A673 (cell line): ENCODE measurements at regions not wholly inside any gene's neighbourhood (a gene's known extent, or its start where the extent isn't known, plus 50 kb on each side); places are given as distances from the start of the nearest gene placed in this dataset.

Experiments used
- BruUV-seq: library from RNA; stranded (reverse); fragments of 400-500 nt; replicated peaks from 2 replicates; lab custom pipeline; 2021; lab: Mats Ljungman, UMichigan
- CTCF ChIA-PET: fragments of 300-600 bp; sonication (Branson Sonifier 250); formaldehyde crosslinking; loops from one replicate; lab custom pipeline; 2022; ENCODE audit warnings: antibody characterized with exemption; lab: Charles Lee
- POLR2A ChIA-PET: fragments of 300-600 bp; sonication (Branson Sonifier 250); formaldehyde crosslinking; loops from one replicate; lab custom pipeline; 2022; ENCODE audit warnings: antibody characterized with exemption; ENCODE audit not compliant: low non-redundant PET; lab: Charles Lee
- DNase-seq: peaks from one replicate; pipeline ENCODE4 v3.0.0-alpha.2; 2015; ENCODE audit warnings: low spot score
- H3K27ac ChIP-seq: fragments of 200-600 bp; sonication (generic); 2 replicates; pipeline ENCODE4 v1.5.1; 2016; ENCODE audit warnings: mixed run types, low read depth, mild to moderate bottlenecking, mixed read lengths, antibody characterized with exemption, low read length; ENCODE audit not compliant: poor library complexity, severe bottlenecking
- H3K27me3 ChIP-seq: fragments of 200-600 bp; sonication (generic); replicated peaks from 2 replicates; pipeline ENCODE4 v1.6.1; 2017; ENCODE audit warnings: mixed run types, low read depth, mild to moderate bottlenecking, mixed read lengths, antibody characterized with exemption, low read length; ENCODE audit not compliant: insufficient read depth, poor library complexity
- H3K36me3 ChIP-seq: fragments of 200-600 bp; sonication (generic); 2 replicates; pipeline ENCODE4 v1.6.1; 2016; ENCODE audit warnings: mixed run types, mild to moderate bottlenecking, mixed read lengths, antibody characterized with exemption, low read length; ENCODE audit not compliant: insufficient read depth, poor library complexity, severe bottlenecking
- H3K4me1 ChIP-seq: fragments of 200-600 bp; sonication (generic); 2 replicates; pipeline ENCODE4 v1.6.1; 2017; ENCODE audit warnings: mixed run types, mild to moderate bottlenecking, mixed read lengths, antibody characterized with exemption, low read length; ENCODE audit not compliant: insufficient read depth, poor library complexity, severe bottlenecking
- H3K4me3 ChIP-seq: fragments of 200-600 bp; sonication (generic); 2 replicates; pipeline ENCODE4 v1.5.1; 2016; ENCODE audit warnings: low read depth, mixed run types, mild to moderate bottlenecking, mixed read lengths, low read length; ENCODE audit not compliant: poor library complexity, severe bottlenecking
- H3K9me3 ChIP-seq: fragments of 200-600 bp; sonication (generic); 2 replicates; pipeline ENCODE4 v1.6.1; 2016; ENCODE audit warnings: mixed run types, low read depth, mild to moderate bottlenecking, mixed read lengths, antibody characterized with exemption, low read length; ENCODE audit not compliant: poor library complexity, severe bottlenecking
- CTCF ChIP-seq: fragments of 300-800, 200-600 bp; sonication (generic); conservative IDR thresholded peaks from 2 replicates; pipeline ENCODE4 v1.5.1; 2017; ENCODE audit warnings: low read depth, mild to moderate bottlenecking, antibody characterized with exemption, low read length, moderate library complexity, mixed read lengths
- EZH2 ChIP-seq: fragments of 200-600 bp; sonication (generic); IDR thresholded peaks from 2 replicates; pipeline ENCODE4 v1.6.1; 2017; ENCODE audit warnings: borderline replicate concordance, low read depth, mild to moderate bottlenecking, mixed read lengths, antibody characterized with exemption, low read length; ENCODE audit not compliant: poor library complexity, severe bottlenecking
- intact Hi-C: fragments of 100-400 bp; cut with micrococcal nuclease; formaldehyde crosslinking; loops from one replicate; pipeline ENCODE4 v1.10.0; 2022; ENCODE audit not compliant: unreplicated experiment

- no peak overlapping the region for H3K27ac ChIP-seq
- H3K4me3 ChIP-seq: no peak overlapping the region
- ChIA-PET CTCF (no interaction called here), POLR2A (interaction anchor here (0.6 to 0.7 kb wide), 2 partner anchors 774 to 1004 kb away, joined by 3 to 7 read pairs; no protein-coding TSS in a partner anchor)
- peaks cover 25% of the 10 kb centered on the region for H3K4me1 ChIP-seq
- no TSS peak for BruUV-seq
- TF ChIP-seq CTCF: no peak
- TF ChIP-seq EZH2: no peak
- intact Hi-C loops: no loop called here
- H3K36me3 ChIP-seq: no peaks in the 10 kb centered on the region
- H3K9me3 ChIP-seq: no peaks in the 10 kb centered on the region
- peaks cover 16% of the 10 kb centered on the region for H3K27me3 ChIP-seq
- no peak for DNase-seq
These were observed 586.9 kb downstream of the TLE4 start for GRCh38 chr9:80158554-80159170.

- H3K4me3 ChIP-seq: no peak overlapping the region
- no peak for TF ChIP-seq CTCF
- TF ChIP-seq EZH2: no peak
- no peaks in the 10 kb centered on the region for H3K9me3 ChIP-seq
- peak; percentile 11 for DNase-seq
- peaks cover 16% of the 10 kb centered on the region for H3K27me3 ChIP-seq
- BruUV-seq: no TSS peak
- H3K27ac ChIP-seq: no peak overlapping the region
- no peaks in the 10 kb centered on the region for H3K36me3 ChIP-seq
- intact Hi-C loops: no loop called here
- peaks cover 25% of the 10 kb centered on the region for H3K4me1 ChIP-seq
- CTCF ChIA-PET: no interaction called here
- POLR2A ChIA-PET: interaction anchor here (0.7 kb wide), 1 partner anchor 774 kb away, joined by 7 read pairs; no protein-coding TSS in a partner anchor
These were observed 586.4 kb downstream of the TLE4 start for GRCh38 chr9:80158131-80158530.

GRCh38 chr9:80157561-80157983, 585.8 kb downstream of the TLE4 start:
- no peak overlapping the region for H3K4me3 ChIP-seq
- no TSS peak for BruUV-seq
- intact Hi-C loops: no loop called here
- DNase-seq: peak; percentile 66
- CTCF ChIA-PET: no interaction called here
- no peaks in the 10 kb centered on the region for H3K9me3 ChIP-seq
- H3K4me1 ChIP-seq: peaks cover 25% of the 10 kb centered on the region
- TF ChIP-seq EZH2 (no peak), CTCF (no peak)
- H3K36me3 ChIP-seq: no peaks in the 10 kb centered on the region
- peaks cover 16% of the 10 kb centered on the region for H3K27me3 ChIP-seq
- H3K27ac ChIP-seq: no peak overlapping the region
- POLR2A ChIA-PET: no interaction called here
